Neural crest cell (in vitro differentiated cells): ENCODE measurements at regions not wholly inside any gene's neighbourhood (a gene's known extent, or its start where the extent isn't known, plus 50 kb on each side); places are given as distances from the start of the nearest gene placed in this dataset.

ENCODE experiments used
- DNase-seq: peaks from one replicate; pipeline ENCODE4 v3.0.0; 2021; ENCODE audit warnings: low read depth, mixed read lengths, low spot score
- H3K27ac Mint-ChIP-seq: one replicate; pipeline ENCODE4 v1.8.0; 2021; ENCODE audit warnings: mild to moderate bottlenecking, mixed read lengths; ENCODE audit not compliant: unreplicated experiment
- H3K27me3 Mint-ChIP-seq: 2 replicates; pipeline ENCODE4 v1.8.0; 2021; ENCODE audit warnings: low read depth, mild to moderate bottlenecking, mixed read lengths
- H3K36me3 Mint-ChIP-seq: 2 replicates; pipeline ENCODE4 v1.8.0; 2021; ENCODE audit warnings: low read depth, mild to moderate bottlenecking, mixed read lengths
- H3K4me1 Mint-ChIP-seq: 2 replicates; pipeline ENCODE4 v1.8.0; 2021; ENCODE audit warnings: mixed read lengths
- H3K4me3 Mint-ChIP-seq: one replicate; pipeline ENCODE4 v1.8.0; 2021; ENCODE audit warnings: mild to moderate bottlenecking, mixed read lengths
- H3K9me3 Mint-ChIP-seq: 2 replicates; pipeline ENCODE4 v1.8.0; 2021; ENCODE audit warnings: mixed read lengths
- CTCF ChIP-seq: fragments of 200-600 bp; sonication (generic); conservative IDR thresholded peaks from 2 replicates; pipeline ENCODE4 v1.5.0; 2021; ENCODE audit warnings: antibody characterized with exemption, mild to moderate bottlenecking

- no peak for TF ChIP-seq CTCF
- Mint-ChIP-seq H3K4me3 (no peak overlapping the region), H3K9me3 (peaks cover 4% of the 10 kb centered on the region), H3K4me1 (no peaks in the 10 kb centered on the region), H3K27ac (no peak overlapping the region), H3K36me3 (no peaks in the 10 kb centered on the region), H3K27me3 (no peaks in the 10 kb centered on the region)
- DNase-seq = no peak
Measured at GRCh38 chr5:105330185-105330584, 1767.6 kb upstream of the NUDT12 start.

- no peak overlapping the region for H3K4me3 Mint-ChIP-seq
- H3K27ac Mint-ChIP-seq = no peak overlapping the region
- no peaks in the 10 kb centered on the region for H3K27me3 Mint-ChIP-seq
- no peaks in the 10 kb centered on the region for H3K36me3 Mint-ChIP-seq
- H3K9me3 Mint-ChIP-seq = no peaks in the 10 kb centered on the region
- H3K4me1 Mint-ChIP-seq = no peaks in the 10 kb centered on the region
- TF ChIP-seq CTCF = peak; percentile 55
- no peak for DNase-seq
Measured at GRCh38 chr5:105304859-105305258, 1742.3 kb upstream of the NUDT12 start.

GRCh38 chr5:105288946-105289345, 1726.4 kb upstream of the NUDT12 start:
- Mint-ChIP-seq H3K4me3 (no peak overlapping the region), H3K27ac (no peak overlapping the region), H3K36me3 (no peaks in the 10 kb centered on the region)

GRCh38 chr5:105283134-105283533, 1720.5 kb upstream of the NUDT12 start:
- TF ChIP-seq CTCF = no peak
- Mint-ChIP-seq H3K9me3 (no peaks in the 10 kb centered on the region), H3K27me3 (no peaks in the 10 kb centered on the region), H3K4me3 (no peak overlapping the region), H3K36me3 (no peaks in the 10 kb centered on the region), H3K4me1 (no peaks in the 10 kb centered on the region), H3K27ac (no peak overlapping the region)
- no peak for DNase-seq

More at GRCh38 chr5:105288946-105289345, 1726.4 kb upstream of the NUDT12 start:
- no peak for DNase-seq
- Mint-ChIP-seq H3K27me3 (no peaks in the 10 kb centered on the region), H3K4me1 (no peaks in the 10 kb centered on the region), H3K9me3 (no peaks in the 10 kb centered on the region)
- TF ChIP-seq CTCF = no peak

GRCh38 chr5:105274079-105274478, 1711.5 kb upstream of the NUDT12 start:
- Mint-ChIP-seq H3K4me3 (no peak overlapping the region), H3K4me1 (no peaks in the 10 kb centered on the region), H3K27me3 (no peaks in the 10 kb centered on the region), H3K36me3 (no peaks in the 10 kb centered on the region), H3K9me3 (no peaks in the 10 kb centered on the region), H3K27ac (no peak overlapping the region)
- no peak for TF ChIP-seq CTCF
- DNase-seq = no peak

- H3K4me1 Mint-ChIP-seq = no peaks in the 10 kb centered on the region
- no peak for TF ChIP-seq CTCF
- no peak overlapping the region for H3K27ac Mint-ChIP-seq
- H3K36me3 Mint-ChIP-seq = no peaks in the 10 kb centered on the region
- no peaks in the 10 kb centered on the region for H3K27me3 Mint-ChIP-seq
- H3K9me3 Mint-ChIP-seq = no peaks in the 10 kb centered on the region
- no peak overlapping the region for H3K4me3 Mint-ChIP-seq
- DNase-seq = no peak
Measured at GRCh38 chr5:105263515-105263914, 1700.9 kb upstream of the NUDT12 start.
